ENCODE measurements at regions not wholly inside any gene's neighbourhood (a gene's known extent, or its start where the extent isn't known, plus 50 kb on each side); places are given as distances from the start of the nearest gene placed in this dataset.

GRCh38 chr2:21429747-21430146 lies 306.0 kb downstream of the TDRD15 start:
- Mint-ChIP-seq H3K36me3 (ENCODE audit: low read depth) (no peaks in the 10 kb centered on the region), H3K4me1 (no peaks in the 10 kb centered on the region), H3K27me3 (no peaks in the 10 kb centered on the region), H3K27ac (no peak overlapping the region), H3K4me3 (no peak overlapping the region)
- no peak for ATAC-seq
- H3K9me3 ChIP-seq (ENCODE audit: control insufficient read depth, low read length, poor library complexity, severe bottlenecking): no peaks in the 10 kb centered on the region
- no peak for DNase-seq

GRCh38 chr2:21431078-21431477 lies 307.3 kb downstream of the TDRD15 start:
- ATAC-seq: no peak
- Mint-ChIP-seq H3K4me3 (no peak overlapping the region), H3K4me1 (no peaks in the 10 kb centered on the region), H3K36me3 (ENCODE audit: low read depth) (no peaks in the 10 kb centered on the region), H3K27ac (no peak overlapping the region), H3K27me3 (no peaks in the 10 kb centered on the region)
- H3K9me3 ChIP-seq (ENCODE audit: control insufficient read depth, low read length, poor library complexity, severe bottlenecking): no peaks in the 10 kb centered on the region
- no peak for DNase-seq

GRCh38 chr2:21438949-21439348 lies 315.2 kb downstream of the TDRD15 start:
- ATAC-seq: no peak
- no peak overlapping the region for H3K4me3 Mint-ChIP-seq
- H3K36me3 Mint-ChIP-seq (ENCODE audit: low read depth): no peaks in the 10 kb centered on the region
- no peak overlapping the region for H3K27ac Mint-ChIP-seq
- no peak for DNase-seq
- no peaks in the 10 kb centered on the region for H3K4me1 Mint-ChIP-seq
- H3K27me3 Mint-ChIP-seq: no peaks in the 10 kb centered on the region
- no peaks in the 10 kb centered on the region for H3K9me3 ChIP-seq (ENCODE audit: control insufficient read depth, low read length, poor library complexity, severe bottlenecking)

- Mint-ChIP-seq H3K4me1 (no peaks in the 10 kb centered on the region), H3K27me3 (no peaks in the 10 kb centered on the region), H3K4me3 (no peak overlapping the region), H3K27ac (no peak overlapping the region), H3K36me3 (ENCODE audit: low read depth) (no peaks in the 10 kb centered on the region)
- ATAC-seq (no peak), DNase-seq (no peak)
- no peaks in the 10 kb centered on the region for H3K9me3 ChIP-seq (ENCODE audit: control insufficient read depth, low read length, poor library complexity, severe bottlenecking)
These were observed 317.7 kb downstream of the TDRD15 start for GRCh38 chr2:21441442-21441841.

- no peaks in the 10 kb centered on the region for H3K27me3 Mint-ChIP-seq
- H3K27ac Mint-ChIP-seq: no peak overlapping the region
- DNase-seq (no peak), ATAC-seq (no peak)
- H3K4me1 Mint-ChIP-seq: no peaks in the 10 kb centered on the region
- H3K9me3 ChIP-seq (ENCODE audit: control insufficient read depth, low read length, poor library complexity, severe bottlenecking): no peaks in the 10 kb centered on the region
- no peak overlapping the region for H3K4me3 Mint-ChIP-seq
- no peaks in the 10 kb centered on the region for H3K36me3 Mint-ChIP-seq (ENCODE audit: low read depth)
These were observed 319.8 kb downstream of the TDRD15 start for GRCh38 chr2:21443494-21444105.

- H3K27ac Mint-ChIP-seq: no peak overlapping the region
- no peaks in the 10 kb centered on the region for H3K9me3 ChIP-seq (ENCODE audit: control insufficient read depth, low read length, poor library complexity, severe bottlenecking)
- no peaks in the 10 kb centered on the region for H3K4me1 Mint-ChIP-seq
- DNase-seq (no peak), ATAC-seq (no peak)
- H3K27me3 Mint-ChIP-seq: no peaks in the 10 kb centered on the region
- H3K36me3 Mint-ChIP-seq (ENCODE audit: low read depth): no peaks in the 10 kb centered on the region
- no peak overlapping the region for H3K4me3 Mint-ChIP-seq
These were observed 326.1 kb downstream of the TDRD15 start for GRCh38 chr2:21449881-21450280.

GRCh38 chr2:21451403-21451802 lies 327.6 kb downstream of the TDRD15 start:
- no peaks in the 10 kb centered on the region for H3K9me3 ChIP-seq (ENCODE audit: control insufficient read depth, low read length, poor library complexity, severe bottlenecking)
- Mint-ChIP-seq H3K36me3 (ENCODE audit: low read depth) (no peaks in the 10 kb centered on the region), H3K4me1 (no peaks in the 10 kb centered on the region), H3K27ac (no peak overlapping the region), H3K27me3 (no peaks in the 10 kb centered on the region), H3K4me3 (no peak overlapping the region)
- DNase-seq (no peak), ATAC-seq (no peak)

GRCh38 chr2:21452263-21452662 lies 328.5 kb downstream of the TDRD15 start:
- Mint-ChIP-seq H3K4me1 (no peaks in the 10 kb centered on the region), H3K36me3 (ENCODE audit: low read depth) (no peaks in the 10 kb centered on the region), H3K27ac (no peak overlapping the region), H3K4me3 (no peak overlapping the region), H3K27me3 (no peaks in the 10 kb centered on the region)
- no peaks in the 10 kb centered on the region for H3K9me3 ChIP-seq (ENCODE audit: control insufficient read depth, low read length, poor library complexity, severe bottlenecking)
- no peak for DNase-seq
- ATAC-seq: no peak

GRCh38 chr2:21452678-21453077 lies 328.9 kb downstream of the TDRD15 start:
- no peaks in the 10 kb centered on the region for H3K27me3 Mint-ChIP-seq

GRCh38 chr2:21453723-21454450 lies 330.1 kb downstream of the TDRD15 start:
- DNase-seq (no peak), ATAC-seq (no peak)
- no peaks in the 10 kb centered on the region for H3K27me3 Mint-ChIP-seq
- H3K9me3 ChIP-seq (ENCODE audit: control insufficient read depth, low read length, poor library complexity, severe bottlenecking): no peaks in the 10 kb centered on the region
- no peak overlapping the region for H3K27ac Mint-ChIP-seq
- H3K36me3 Mint-ChIP-seq (ENCODE audit: low read depth): no peaks in the 10 kb centered on the region
- H3K4me3 Mint-ChIP-seq: no peak overlapping the region
- H3K4me1 Mint-ChIP-seq: no peaks in the 10 kb centered on the region

More at GRCh38 chr2:21452678-21453077, 328.9 kb downstream of the TDRD15 start:
- no peaks in the 10 kb centered on the region for H3K9me3 ChIP-seq (ENCODE audit: control insufficient read depth, low read length, poor library complexity, severe bottlenecking)
- DNase-seq (no peak), ATAC-seq (no peak)
- no peak overlapping the region for H3K27ac Mint-ChIP-seq
- no peaks in the 10 kb centered on the region for H3K36me3 Mint-ChIP-seq (ENCODE audit: low read depth)
- no peak overlapping the region for H3K4me3 Mint-ChIP-seq
- H3K4me1 Mint-ChIP-seq: no peaks in the 10 kb centered on the region

GRCh38 chr2:21454839-21455238 lies 331.1 kb downstream of the TDRD15 start:
- Mint-ChIP-seq H3K4me3 (no peak overlapping the region), H3K4me1 (no peaks in the 10 kb centered on the region), H3K27ac (no peak overlapping the region), H3K36me3 (ENCODE audit: low read depth) (no peaks in the 10 kb centered on the region), H3K27me3 (no peaks in the 10 kb centered on the region)
- H3K9me3 ChIP-seq (ENCODE audit: control insufficient read depth, low read length, poor library complexity, severe bottlenecking): no peaks in the 10 kb centered on the region
- no peak for DNase-seq
- ATAC-seq: no peak

GRCh38 chr2:21461754-21462240 lies 338.0 kb downstream of the TDRD15 start:
- no peaks in the 10 kb centered on the region for H3K27me3 Mint-ChIP-seq
- no peak overlapping the region for H3K4me3 Mint-ChIP-seq
- no peak for ATAC-seq
- no peaks in the 10 kb centered on the region for H3K4me1 Mint-ChIP-seq
- H3K9me3 ChIP-seq (ENCODE audit: control insufficient read depth, low read length, poor library complexity, severe bottlenecking): no peaks in the 10 kb centered on the region
- no peak for DNase-seq
- H3K36me3 Mint-ChIP-seq (ENCODE audit: low read depth): no peaks in the 10 kb centered on the region
- H3K27ac Mint-ChIP-seq: no peak overlapping the region

- Mint-ChIP-seq H3K36me3 (ENCODE audit: low read depth) (no peaks in the 10 kb centered on the region), H3K4me1 (no peaks in the 10 kb centered on the region), H3K27me3 (no peaks in the 10 kb centered on the region), H3K4me3 (no peak overlapping the region), H3K27ac (no peak overlapping the region)
- no peaks in the 10 kb centered on the region for H3K9me3 ChIP-seq (ENCODE audit: control insufficient read depth, low read length, poor library complexity, severe bottlenecking)
- DNase-seq (no peak), ATAC-seq (no peak)
These were observed 342.7 kb downstream of the TDRD15 start for GRCh38 chr2:21466341-21466927.
